ENCODE measurements at regions not wholly inside any gene's neighbourhood (a gene's known extent, or its start where the extent isn't known, plus 50 kb on each side); places are given as distances from the start of the nearest gene placed in this dataset.
A peak's percentile ranks its signal among the peaks of the same experiment; 100 is the strongest.

DNA sequence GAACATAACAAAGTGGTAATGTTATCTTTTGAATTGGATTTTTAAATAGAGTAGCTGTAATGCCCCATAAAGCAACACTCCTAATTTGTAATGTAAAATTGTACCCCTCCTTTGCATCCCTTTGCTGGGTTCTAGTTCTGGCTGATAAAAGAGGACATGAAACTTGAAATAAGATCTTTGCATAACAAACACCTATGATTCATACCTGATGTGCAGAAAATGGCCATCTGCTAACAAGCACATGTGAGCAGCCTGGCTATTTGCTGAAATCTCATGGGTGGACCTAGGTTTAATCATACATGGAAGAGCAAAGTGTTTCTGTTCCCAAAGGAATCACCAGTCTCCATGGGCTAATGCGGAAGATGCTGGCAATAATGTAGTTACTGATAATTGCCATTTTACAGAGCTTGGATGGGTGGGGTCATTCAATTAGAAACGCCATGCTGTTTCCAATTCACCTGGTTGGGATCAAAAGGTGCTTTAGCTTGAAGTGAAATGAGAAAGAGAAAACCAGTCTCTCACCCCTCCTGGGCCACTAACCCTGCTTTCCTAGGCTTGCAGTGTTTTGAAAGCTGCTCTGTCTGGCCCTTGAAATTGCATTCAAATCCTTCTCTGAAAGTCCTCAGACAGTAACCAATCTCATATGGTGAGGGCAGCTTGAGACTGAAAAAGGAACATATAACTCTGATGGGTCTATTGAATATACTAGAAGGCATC lies 585.1 kb downstream of the TLE4 start:
- TF ChIP-seq, protein P1, sequence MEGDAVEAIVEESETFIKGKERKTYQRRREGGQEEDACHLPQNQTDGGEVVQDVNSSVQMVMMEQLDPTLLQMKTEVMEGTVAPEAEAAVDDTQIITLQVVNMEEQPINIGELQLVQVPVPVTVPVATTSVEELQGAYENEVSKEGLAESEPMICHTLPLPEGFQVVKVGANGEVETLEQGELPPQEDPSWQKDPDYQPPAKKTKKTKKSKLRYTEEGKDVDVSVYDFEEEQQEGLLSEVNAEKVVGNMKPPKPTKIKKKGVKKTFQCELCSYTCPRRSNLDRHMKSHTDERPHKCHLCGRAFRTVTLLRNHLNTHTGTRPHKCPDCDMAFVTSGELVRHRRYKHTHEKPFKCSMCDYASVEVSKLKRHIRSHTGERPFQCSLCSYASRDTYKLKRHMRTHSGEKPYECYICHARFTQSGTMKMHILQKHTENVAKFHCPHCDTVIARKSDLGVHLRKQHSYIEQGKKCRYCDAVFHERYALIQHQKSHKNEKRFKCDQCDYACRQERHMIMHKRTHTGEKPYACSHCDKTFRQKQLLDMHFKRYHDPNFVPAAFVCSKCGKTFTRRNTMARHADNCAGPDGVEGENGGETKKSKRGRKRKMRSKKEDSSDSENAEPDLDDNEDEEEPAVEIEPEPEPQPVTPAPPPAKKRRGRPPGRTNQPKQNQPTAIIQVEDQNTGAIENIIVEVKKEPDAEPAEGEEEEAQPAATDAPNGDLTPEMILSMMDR (IDR thresholded peaks at IDR 0.05; ENCODE audit: control insufficient read depth, extremely low read depth, insufficient read depth): no peak
- H3K4me3 ChIP-seq (ENCODE audit: low read depth, low read length): no peak overlapping the region
- no peak for DNase-seq (ENCODE audit: low read depth)

DNA sequence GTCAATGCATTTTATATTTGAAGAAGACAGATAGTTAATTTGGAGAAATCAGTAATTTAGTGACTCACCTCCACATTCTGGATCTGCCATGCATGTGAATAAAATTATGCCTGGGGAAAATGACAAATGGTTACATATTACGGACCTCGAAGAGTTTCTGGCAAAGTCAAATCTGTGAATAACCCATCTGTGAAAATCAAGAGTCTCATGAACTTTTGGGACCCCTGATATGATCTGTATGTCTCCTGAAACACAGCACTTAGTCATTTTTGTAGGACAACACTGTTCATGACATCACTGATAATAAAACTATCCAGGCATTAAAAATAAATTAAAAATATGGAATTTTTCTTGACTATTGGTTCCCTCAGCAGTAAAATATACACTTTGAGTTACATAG lies 584.5 kb downstream of the TLE4 start:
- TF ChIP-seq, protein P1 (IDR thresholded peaks at IDR 0.05; ENCODE audit: control insufficient read depth, extremely low read depth, insufficient read depth): no peak
- no peak for DNase-seq (ENCODE audit: low read depth)
- H3K4me3 ChIP-seq (ENCODE audit: low read depth, low read length): no peak overlapping the region

DNA sequence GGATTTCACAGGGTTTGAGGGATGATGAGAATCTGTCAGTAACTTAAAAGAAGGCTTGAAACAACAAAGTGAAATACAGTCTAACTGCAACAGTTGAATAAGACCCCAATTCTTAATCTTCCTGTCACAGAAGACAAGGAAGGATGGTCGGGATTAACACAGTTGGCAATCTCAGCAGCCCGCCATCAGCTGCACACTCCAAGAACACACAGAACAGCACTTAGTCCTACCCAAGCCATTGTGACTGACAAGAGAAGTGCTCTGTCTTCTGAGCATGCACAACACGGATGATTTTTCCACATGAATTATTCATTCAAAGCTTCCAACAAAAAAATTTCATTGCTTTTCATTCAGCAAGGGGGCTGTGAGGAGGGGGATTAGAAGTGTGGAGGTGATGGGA lies 576.1 kb downstream of the TLE4 start:
- TF ChIP-seq, protein P1 (IDR thresholded peaks at IDR 0.05; ENCODE audit: control insufficient read depth, extremely low read depth, insufficient read depth): no peak
- no peak overlapping the region for H3K4me3 ChIP-seq (ENCODE audit: low read depth, low read length)
- DNase-seq (ENCODE audit: low read depth): no peak

DNA sequence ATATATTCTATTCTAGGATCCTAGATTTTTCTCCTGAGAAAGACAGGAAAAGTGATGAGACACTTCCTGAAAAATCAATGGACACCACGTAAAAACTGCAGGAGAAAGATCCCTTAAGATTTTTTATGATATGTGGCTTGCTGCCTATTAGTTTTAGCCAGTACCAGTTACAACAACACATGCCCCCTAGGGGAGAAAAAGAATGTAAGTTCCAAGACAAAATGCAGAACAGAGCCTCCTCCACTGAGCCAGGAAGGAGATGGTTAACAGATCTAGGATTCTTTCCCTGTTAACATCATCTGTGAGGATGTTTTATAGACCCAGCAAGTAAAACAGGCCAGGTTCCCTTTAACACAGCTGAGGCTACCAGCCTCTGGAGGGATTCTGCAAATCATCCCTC lies 574.7 kb downstream of the TLE4 start:
- TF ChIP-seq, protein P1 (IDR thresholded peaks at IDR 0.05; ENCODE audit: control insufficient read depth, extremely low read depth, insufficient read depth): peak; percentile 46
- DNase-seq (ENCODE audit: low read depth): peak; percentile 10
- no peak overlapping the region for H3K4me3 ChIP-seq (ENCODE audit: low read depth, low read length)

DNA sequence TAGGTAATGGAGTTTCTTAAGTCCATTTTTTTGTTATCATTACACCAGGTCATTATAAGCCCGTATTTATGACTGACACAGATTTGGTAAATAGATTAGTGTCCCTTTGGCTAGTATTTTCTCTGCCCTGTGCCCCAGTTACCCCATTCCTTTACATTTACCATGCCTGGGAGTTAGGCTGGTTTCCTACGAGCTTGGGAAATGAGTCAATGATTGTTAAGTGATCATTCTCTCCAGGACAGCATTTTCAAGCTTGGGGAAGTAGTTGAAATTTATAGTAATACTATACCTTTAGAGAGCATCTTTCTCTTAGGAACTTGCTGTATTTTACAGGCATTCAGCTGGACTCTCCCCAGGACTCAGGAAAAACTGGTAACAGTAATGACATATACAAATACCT lies 573.1 kb downstream of the TLE4 start:
- DNase-seq (ENCODE audit: low read depth): peak; percentile 41
- no peak overlapping the region for H3K4me3 ChIP-seq (ENCODE audit: low read depth, low read length)
- TF ChIP-seq, protein P1 (IDR thresholded peaks at IDR 0.05; ENCODE audit: control insufficient read depth, extremely low read depth, insufficient read depth): no peak

DNA sequence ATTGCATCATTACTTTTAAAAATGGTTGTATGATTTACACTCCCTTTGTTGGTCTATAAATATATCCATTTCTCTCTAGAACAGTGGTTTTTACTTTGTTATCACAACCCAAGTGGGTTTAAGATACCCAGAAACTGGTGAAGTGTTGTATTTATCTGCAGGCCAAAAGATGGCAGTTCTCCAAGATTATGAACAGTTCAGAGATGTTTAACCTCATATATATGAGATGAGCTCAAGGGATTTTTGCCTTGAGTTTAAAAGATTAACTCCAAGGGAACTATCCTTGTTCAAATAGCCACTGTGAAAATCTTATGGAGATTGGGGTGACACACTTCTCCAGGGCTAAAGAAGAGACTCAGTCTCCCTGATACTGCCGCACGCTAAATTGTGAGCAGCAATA lies 572.6 kb downstream of the TLE4 start:
- no peak overlapping the region for H3K4me3 ChIP-seq (ENCODE audit: low read depth, low read length)
- TF ChIP-seq, protein P1 (IDR thresholded peaks at IDR 0.05; ENCODE audit: control insufficient read depth, extremely low read depth, insufficient read depth): no peak
- no peak for DNase-seq (ENCODE audit: low read depth)

DNA sequence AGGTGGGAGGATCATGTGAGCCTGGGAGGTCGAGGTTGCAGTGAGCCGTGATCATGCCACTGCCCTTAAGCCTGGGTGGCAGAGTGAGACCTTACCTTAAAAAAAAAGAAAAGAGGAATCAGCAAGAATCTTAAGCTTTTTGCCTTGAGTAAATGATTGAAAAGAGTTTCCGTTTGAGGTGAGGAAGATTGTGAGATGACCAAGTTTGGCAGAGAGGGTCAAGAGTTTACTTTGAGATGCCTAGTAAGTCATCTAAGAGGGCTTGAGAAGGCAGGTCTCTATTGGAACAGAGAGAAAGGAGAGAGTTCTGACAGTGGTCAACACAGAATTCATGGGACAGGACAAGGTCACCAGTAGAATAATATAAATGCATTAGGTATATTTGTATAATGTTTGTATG lies 572.1 kb downstream of the TLE4 start:
- H3K4me3 ChIP-seq (ENCODE audit: low read depth, low read length): no peak overlapping the region
- no peak for DNase-seq (ENCODE audit: low read depth)
- TF ChIP-seq, protein P1 (IDR thresholded peaks at IDR 0.05; ENCODE audit: control insufficient read depth, extremely low read depth, insufficient read depth): no peak
